IMR-90 (cell line): ENCODE measurements at regions not wholly inside any gene's neighbourhood (a gene's known extent, or its start where the extent isn't known, plus 50 kb on each side); places are given as distances from the start of the nearest gene placed in this dataset.

ENCODE experiments used
- ATAC-seq: fragments of 200-7000 bp; cut with Tn5 transposase; 2 replicates; pipeline ENCODE4 v1.9.1; 2020; ENCODE audit warnings: low read depth, mild to moderate bottlenecking, moderate library complexity
- BruUV-seq: library from RNA; stranded (reverse); fragments of 400-500 nt; replicated peaks from 2 replicates; lab custom pipeline; 2021; lab: Mats Ljungman, UMichigan
- CTCF ChIA-PET: fragments of 300-600 bp; formaldehyde crosslinking; extraction: SDS; loops from one replicate; lab custom pipeline; 2021; ENCODE audit warnings: antibody characterized with exemption; lab: Yijun Ruan, JAX
- POLR2A ChIA-PET: fragments of 300-600 bp; sonication (Branson Sonifier 250); formaldehyde crosslinking; loops from one replicate; lab custom pipeline; 2022; ENCODE audit warnings: antibody characterized with exemption; ENCODE audit not compliant: unreplicated experiment; lab: Charles Lee
- DNase-seq: peaks from one replicate; pipeline ENCODE4 v3.0.0; 2013
- H2AFZ ChIP-seq: replicated peaks from 2 replicates; pipeline ENCODE3; 2013; ENCODE audit warnings: low read length, mild to moderate bottlenecking; ENCODE audit not compliant: poor library complexity
- H2AK5ac ChIP-seq: 2 replicates; pipeline ENCODE4 v1.6.1; 2013; ENCODE audit warnings: low read depth, low read length, inconsistent platforms
- H2AK9ac ChIP-seq: replicated peaks from 2 replicates; pipeline ENCODE3; 2013; ENCODE audit warnings: mild to moderate bottlenecking, low read depth, low read length, moderate library complexity; ENCODE audit not compliant: poor library complexity
- H2BK120ac ChIP-seq: 2 replicates; pipeline ENCODE4 v1.6.1; 2013; ENCODE audit warnings: low read depth, low read length, inconsistent platforms
- H2BK15ac ChIP-seq: 3 replicates; pipeline ENCODE4 v1.6.1; 2013; ENCODE audit warnings: low read depth, low read length, inconsistent platforms
- H2BK20ac ChIP-seq: 2 replicates; pipeline ENCODE4 v1.6.1; 2013; ENCODE audit warnings: low read depth, mild to moderate bottlenecking, inconsistent platforms, low read length, moderate library complexity
- H2BK5ac ChIP-seq: 2 replicates; pipeline ENCODE4 v1.6.1; 2013; ENCODE audit warnings: mild to moderate bottlenecking, low read depth, low read length, inconsistent platforms; ENCODE audit not compliant: poor library complexity, severe bottlenecking
- H3K14ac ChIP-seq: replicated peaks from 2 replicates; pipeline ENCODE4 v1.6.1; 2013; ENCODE audit warnings: low read depth, low read length, inconsistent platforms
- H3K18ac ChIP-seq: 2 replicates; pipeline ENCODE4 v1.6.1; 2013; ENCODE audit warnings: low read depth, low read length, control low read depth
- H3K23ac ChIP-seq: 2 replicates; pipeline ENCODE4 v1.6.1; 2013; ENCODE audit warnings: low read depth, low read length, inconsistent platforms
- H3K27ac ChIP-seq: 2 replicates; pipeline ENCODE4 v1.5.1; 2013; ENCODE audit warnings: mild to moderate bottlenecking, control low read depth, low read length; ENCODE audit not compliant: insufficient read depth
- H3K27me3 ChIP-seq: 2 replicates; pipeline ENCODE4 v1.6.1; 2013; ENCODE audit warnings: low read length; ENCODE audit not compliant: control insufficient read depth, insufficient read depth
- H3K36me3 ChIP-seq: 2 replicates; pipeline ENCODE4 v1.6.1; 2013; ENCODE audit warnings: low read length, mixed read lengths; ENCODE audit not compliant: control insufficient read depth, insufficient read depth
- H3K4ac ChIP-seq: 2 replicates; pipeline ENCODE4 v1.6.1; 2013; ENCODE audit warnings: low read depth, low read length, inconsistent platforms
- H3K4me1 ChIP-seq: 2 replicates; pipeline ENCODE4 v1.6.1; 2013; ENCODE audit warnings: low read length, mixed read lengths; ENCODE audit not compliant: control insufficient read depth, insufficient read depth
- H3K4me2 ChIP-seq: 2 replicates; pipeline ENCODE4 v1.6.1; 2013; ENCODE audit warnings: low read depth, mild to moderate bottlenecking, control low read depth, low read length, moderate library complexity
- H3K4me3 ChIP-seq: 2 replicates; pipeline ENCODE4 v1.5.1; 2013; ENCODE audit warnings: low read depth, mild to moderate bottlenecking, control low read depth, low read length, moderate library complexity; ENCODE audit not compliant: insufficient read depth
- H3K56ac ChIP-seq: 2 replicates; pipeline ENCODE4 v1.6.1; 2013; ENCODE audit warnings: low read length, inconsistent platforms; ENCODE audit not compliant: insufficient read depth; ENCODE audit errors: extremely low read depth
- H3K79me1 ChIP-seq, 2 experiments: 2 replicates each; pipeline ENCODE4 v1.6.1; 2013; ENCODE audit warnings: low read length in 2 of 2, inconsistent platforms in 1 of 2, low read depth in 1 of 2
- H3K9ac ChIP-seq: 2 replicates; pipeline ENCODE4 v1.6.1; 2013; ENCODE audit warnings: low read depth, low read length, control low read depth
- H3K9me1 ChIP-seq: 2 replicates; pipeline ENCODE4 v1.6.1; 2013; ENCODE audit warnings: low read length, inconsistent platforms; ENCODE audit not compliant: insufficient read depth
- H3K9me3 ChIP-seq: 2 replicates; pipeline ENCODE4 v1.6.1; 2013; ENCODE audit warnings: low read length; ENCODE audit not compliant: control insufficient read depth, insufficient read depth
- H4K20me1 ChIP-seq: 2 replicates; pipeline ENCODE4 v1.6.1; 2013; ENCODE audit warnings: low read length, inconsistent platforms; ENCODE audit not compliant: insufficient read depth
- H4K5ac ChIP-seq: 2 replicates; pipeline ENCODE4 v1.6.1; 2013; ENCODE audit warnings: mild to moderate bottlenecking, low read depth, low read length, control low read depth
- H4K8ac ChIP-seq, 2 experiments: 2 replicates each; pipeline ENCODE4 v1.6.1; 2013; ENCODE audit warnings: low read depth in 2 of 2, low read length in 2 of 2, control low read depth in 1 of 2, inconsistent platforms in 1 of 2
- H4K91ac ChIP-seq: 2 replicates; pipeline ENCODE4 v1.6.1; 2013; ENCODE audit warnings: low read depth, low read length, inconsistent platforms; ENCODE audit not compliant: insufficient read depth
- BHLHE40 ChIP-seq: fragments of 150-350 bp; IDR thresholded peaks from 2 replicates; pipeline ENCODE4 v1.6.1; 2016; ENCODE audit warnings: mild to moderate bottlenecking, low read depth, low read length
- CEBPB ChIP-seq: IDR thresholded peaks from 2 replicates; pipeline ENCODE4 v1.6.1; 2012; ENCODE audit warnings: low read depth, low read length, improper control_type of control experiment
- CHD1 ChIP-seq: IDR thresholded peaks from 2 replicates; pipeline ENCODE4 v1.6.1; 2012; ENCODE audit warnings: low read depth, low read length, improper control_type of control experiment
- FOS ChIP-seq: fragments of 150-350 bp; IDR thresholded peaks from 2 replicates; pipeline ENCODE4 v1.6.1; 2016; ENCODE audit warnings: low read depth, low read length
- MAFK ChIP-seq: IDR thresholded peaks from 2 replicates; pipeline ENCODE4 v1.6.1; 2012; ENCODE audit warnings: low read depth, low read length, improper control_type of control experiment
- MAZ ChIP-seq: IDR thresholded peaks from 2 replicates; pipeline ENCODE4 v1.6.1; 2012; ENCODE audit warnings: low read depth, mild to moderate bottlenecking, low read length, improper control_type of control experiment, moderate library complexity, borderline replicate concordance
- MXI1 ChIP-seq: IDR thresholded peaks from 2 replicates; pipeline ENCODE4 v1.6.1; 2012; ENCODE audit warnings: low read depth, mild to moderate bottlenecking, low read length, moderate library complexity, borderline replicate concordance
- NFE2L2 ChIP-seq: fragments of 150-350 bp; IDR thresholded peaks from 2 replicates; pipeline ENCODE4 v1.6.1; 2016; ENCODE audit warnings: low read depth, mild to moderate bottlenecking, low read length
- POLR2A ChIP-seq: IDR thresholded peaks from 2 replicates; pipeline ENCODE4 v1.6.1; 2012; ENCODE audit warnings: mild to moderate bottlenecking, low read depth, low read length
- RAD21 ChIP-seq: IDR thresholded peaks from 2 replicates; pipeline ENCODE4 v1.6.1; 2012; ENCODE audit warnings: low read length, improper control_type of control experiment
- RCOR1 ChIP-seq: IDR thresholded peaks from 2 replicates; pipeline ENCODE4 v1.6.1; 2012; ENCODE audit warnings: mild to moderate bottlenecking, low read length, improper control_type of control experiment; ENCODE audit not compliant: insufficient replicate concordance
- RFX5 ChIP-seq: IDR thresholded peaks from 2 replicates; pipeline ENCODE4 v1.8.0; 2012; ENCODE audit warnings: low read depth, mild to moderate bottlenecking, low read length, moderate library complexity
- SMC3 ChIP-seq: fragments of 150-350 bp; IDR thresholded peaks from 2 replicates; pipeline ENCODE4 v1.6.1; 2016; ENCODE audit warnings: low read depth, mild to moderate bottlenecking, antibody characterized with exemption, low read length, moderate library complexity
- WGBS, 2 experiments: methylation state at CpG; one replicate each; pipeline versions ENCODE4 v1.1.5 to v1.1.7; 2013; ENCODE audit warnings: missing lambda C conversion rate in 2 of 2; ENCODE audit not compliant: insufficient read length in 1 of 2; ENCODE audit errors: extremely low coverage in 2 of 2; 5-methylcytosine and 5-hydroxymethylcytosine counted together
- dilution Hi-C: fragments of 300-500 bp; cut with HindIII; formaldehyde crosslinking; loops from one replicate; pipeline ENCODE4 v1.14.3; 2018; ENCODE audit warnings: low sequenced_read_pairs; ENCODE audit not compliant: unreplicated experiment
- in situ Hi-C: fragments of 300-500 bp; cut with MboI; formaldehyde crosslinking; loops from 3 replicates; pipeline ENCODE4 v1.14.3; 2019; ENCODE audit warnings: low sequenced_read_pairs, inconsistent platforms, mixed read lengths
- intact Hi-C: fragments of 100-400 bp; cut with micrococcal nuclease; formaldehyde crosslinking; loops from 2 replicates; pipeline ENCODE4 v1.10.0; 2022
- TF ChIP-seq, protein P1 (sequence below): fragments of 150-350 bp; IDR thresholded peaks from 2 replicates; pipeline ENCODE4 v1.6.1; 2017; ENCODE audit warnings: mild to moderate bottlenecking, antibody characterized with exemption, low read length, low read depth
- TF ChIP-seq, protein P2 (sequence below): conservative IDR thresholded peaks from 2 replicates; pipeline ENCODE4 v1.5.1; 2012; ENCODE audit warnings: mild to moderate bottlenecking, low read depth, low read length, improper control_type of control experiment
- TF ChIP-seq, protein P3 (sequence below): fragments of 150-350 bp; IDR thresholded peaks from 2 replicates; pipeline ENCODE4 v1.6.1; 2016; ENCODE audit warnings: low read depth, mild to moderate bottlenecking, low read length, moderate library complexity, borderline replicate concordance

DNA sequence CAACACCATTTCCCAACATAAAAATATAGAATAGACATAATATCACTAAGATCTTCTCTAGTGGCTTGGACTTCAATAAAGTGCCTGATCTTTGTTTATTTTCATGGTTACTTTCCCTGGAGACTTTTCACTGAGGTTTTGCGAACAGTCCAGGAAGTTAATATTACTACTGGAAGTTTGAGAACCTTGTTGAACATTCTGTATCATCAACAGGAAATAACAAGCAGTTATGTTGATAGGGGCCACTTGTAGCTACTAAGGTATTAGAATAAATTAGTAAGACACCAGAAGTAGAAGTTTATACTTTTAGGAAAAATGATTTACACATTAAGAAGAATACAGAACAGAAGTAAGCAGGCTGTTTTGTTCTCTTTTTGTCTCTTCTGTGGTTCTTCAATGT is 180.2 kb downstream of the TFAP2B start:
- H2AFZ ChIP-seq = no peak overlapping the region
- no peaks in the 10 kb centered on the region for H3K4me1 ChIP-seq
- no peak overlapping the region for H2BK15ac ChIP-seq
- H3K56ac ChIP-seq = no peak overlapping the region
- H3K27ac ChIP-seq = no peak overlapping the region
- dilution Hi-C loops (no loop called here), in situ Hi-C loops (no loop called here), intact Hi-C loops (no loop called here)
- H3K79me1 ChIP-seq = no peaks in the 10 kb centered on the region
- peaks cover 3% of the 10 kb centered on the region for H3K9me3 ChIP-seq
- H2AK5ac ChIP-seq = no peak overlapping the region
- CTCF ChIA-PET = no interaction called here
- H3K36me3 ChIP-seq = no peaks in the 10 kb centered on the region
- H3K23ac ChIP-seq = no peak overlapping the region
- DNase-seq (no peak), ATAC-seq (no peak)
- H3K4ac ChIP-seq = no peak overlapping the region
- BruUV-seq = no TSS peak
- no peak overlapping the region for H3K4me3 ChIP-seq
- no peak overlapping the region for H3K14ac ChIP-seq
- no peaks in the 10 kb centered on the region for H3K9me1 ChIP-seq
- H3K9ac ChIP-seq = no peak overlapping the region
- POLR2A ChIA-PET = no interaction called here
- H2BK20ac ChIP-seq = no peak overlapping the region
- WGBS, 2 experiments = no CpG with 5 or more reads among the region's 1 CpG
- no peak overlapping the region for H3K4me2 ChIP-seq
- no peaks in the 10 kb centered on the region for H4K20me1 ChIP-seq
- no peak overlapping the region for H4K8ac ChIP-seq
- no peak overlapping the region for H4K91ac ChIP-seq
- H3K27me3 ChIP-seq = no peaks in the 10 kb centered on the region
- H3K18ac ChIP-seq = no peak overlapping the region
- H4K5ac ChIP-seq = no peak overlapping the region
- no peak overlapping the region for H2BK5ac ChIP-seq
- TF ChIP-seq, protein P1, sequence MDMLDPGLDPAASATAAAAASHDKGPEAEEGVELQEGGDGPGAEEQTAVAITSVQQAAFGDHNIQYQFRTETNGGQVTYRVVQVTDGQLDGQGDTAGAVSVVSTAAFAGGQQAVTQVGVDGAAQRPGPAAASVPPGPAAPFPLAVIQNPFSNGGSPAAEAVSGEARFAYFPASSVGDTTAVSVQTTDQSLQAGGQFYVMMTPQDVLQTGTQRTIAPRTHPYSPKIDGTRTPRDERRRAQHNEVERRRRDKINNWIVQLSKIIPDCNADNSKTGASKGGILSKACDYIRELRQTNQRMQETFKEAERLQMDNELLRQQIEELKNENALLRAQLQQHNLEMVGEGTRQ = no peak
- TF ChIP-seq FOS = no peak
- no peak for TF ChIP-seq MAZ
- no peak for TF ChIP-seq POLR2A
- TF ChIP-seq RAD21 = no peak
- no peak for TF ChIP-seq MAFK
- TF ChIP-seq CEBPB = no peak
- no peak for TF ChIP-seq RCOR1
- TF ChIP-seq NFE2L2 = no peak
- no peak for TF ChIP-seq MXI1
- TF ChIP-seq, protein P2, sequence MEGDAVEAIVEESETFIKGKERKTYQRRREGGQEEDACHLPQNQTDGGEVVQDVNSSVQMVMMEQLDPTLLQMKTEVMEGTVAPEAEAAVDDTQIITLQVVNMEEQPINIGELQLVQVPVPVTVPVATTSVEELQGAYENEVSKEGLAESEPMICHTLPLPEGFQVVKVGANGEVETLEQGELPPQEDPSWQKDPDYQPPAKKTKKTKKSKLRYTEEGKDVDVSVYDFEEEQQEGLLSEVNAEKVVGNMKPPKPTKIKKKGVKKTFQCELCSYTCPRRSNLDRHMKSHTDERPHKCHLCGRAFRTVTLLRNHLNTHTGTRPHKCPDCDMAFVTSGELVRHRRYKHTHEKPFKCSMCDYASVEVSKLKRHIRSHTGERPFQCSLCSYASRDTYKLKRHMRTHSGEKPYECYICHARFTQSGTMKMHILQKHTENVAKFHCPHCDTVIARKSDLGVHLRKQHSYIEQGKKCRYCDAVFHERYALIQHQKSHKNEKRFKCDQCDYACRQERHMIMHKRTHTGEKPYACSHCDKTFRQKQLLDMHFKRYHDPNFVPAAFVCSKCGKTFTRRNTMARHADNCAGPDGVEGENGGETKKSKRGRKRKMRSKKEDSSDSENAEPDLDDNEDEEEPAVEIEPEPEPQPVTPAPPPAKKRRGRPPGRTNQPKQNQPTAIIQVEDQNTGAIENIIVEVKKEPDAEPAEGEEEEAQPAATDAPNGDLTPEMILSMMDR = no peak
- TF ChIP-seq BHLHE40 = no peak
- TF ChIP-seq CHD1 = no peak
- TF ChIP-seq, protein P3, sequence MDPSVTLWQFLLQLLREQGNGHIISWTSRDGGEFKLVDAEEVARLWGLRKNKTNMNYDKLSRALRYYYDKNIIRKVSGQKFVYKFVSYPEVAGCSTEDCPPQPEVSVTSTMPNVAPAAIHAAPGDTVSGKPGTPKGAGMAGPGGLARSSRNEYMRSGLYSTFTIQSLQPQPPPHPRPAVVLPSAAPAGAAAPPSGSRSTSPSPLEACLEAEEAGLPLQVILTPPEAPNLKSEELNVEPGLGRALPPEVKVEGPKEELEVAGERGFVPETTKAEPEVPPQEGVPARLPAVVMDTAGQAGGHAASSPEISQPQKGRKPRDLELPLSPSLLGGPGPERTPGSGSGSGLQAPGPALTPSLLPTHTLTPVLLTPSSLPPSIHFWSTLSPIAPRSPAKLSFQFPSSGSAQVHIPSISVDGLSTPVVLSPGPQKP = no peak
- no peak for TF ChIP-seq RFX5
- TF ChIP-seq SMC3 = no peak
- no peak overlapping the region for H2BK120ac ChIP-seq
- no peak overlapping the region for H2AK9ac ChIP-seq
